CD4-positive, CD25-positive, alpha-beta regulatory T cell (primary cell): ENCODE measurements at regions not wholly inside any gene's neighbourhood (a gene's known extent, or its start where the extent isn't known, plus 50 kb on each side); places are given as distances from the start of the nearest gene placed in this dataset.
"Not testable (repeated sequence)": the region's sequence is repeated elsewhere in the genome, so short reads cannot be mapped to it uniquely, and the experiment has no call there.

Source experiments
- ATAC-seq, 2 donors: fragments of 150-1000 bp; cut with Tn5 transposase; one replicate each; pipeline ENCODE4 v1.10.0; 2021; ENCODE audit warnings: low read depth in 2 of 2, moderate number of reproducible peaks in 2 of 2, moderate library complexity in 1 of 2
- DNase-seq, 3 donors: peaks; one replicate each; pipeline versions ENCODE4 v3.0.0 to v3.0.0-alpha.2; 2012 to 2022; ENCODE audit warnings: mixed read lengths in 1 of 3
- H3K27ac ChIP-seq: one replicate; pipeline ENCODE4 v1.7.0; 2013; ENCODE audit warnings: mild to moderate bottlenecking, low read length; ENCODE audit not compliant: insufficient read depth, poor library complexity, severe bottlenecking
- H3K27me3 ChIP-seq: one replicate; pipeline ENCODE4 v1.7.0; 2013; ENCODE audit warnings: low read length; ENCODE audit not compliant: control insufficient read depth, insufficient read depth
- H3K36me3 ChIP-seq: one replicate; pipeline ENCODE4 v1.7.0; 2013; ENCODE audit warnings: mild to moderate bottlenecking, low read length, moderate library complexity; ENCODE audit not compliant: control insufficient read depth, insufficient read depth
- H3K4me1 ChIP-seq: 2 replicates; pipeline ENCODE4 v1.7.0; 2013; ENCODE audit warnings: mild to moderate bottlenecking, low read length; ENCODE audit not compliant: insufficient read depth, control insufficient read depth, poor library complexity, severe bottlenecking
- H3K4me3 ChIP-seq: one replicate; pipeline ENCODE4 v1.7.0; 2013; ENCODE audit warnings: low read depth, mild to moderate bottlenecking, low read length, moderate library complexity
- H3K9me3 ChIP-seq, 2 experiments: 1 replicate in 1 of 2; 2 replicates in 1 of 2; pipeline ENCODE4 v1.7.0; 2013; ENCODE audit warnings: low read length in 2 of 2, mild to moderate bottlenecking in 1 of 2, moderate library complexity in 1 of 2; ENCODE audit not compliant: control insufficient read depth in 2 of 2
- H3K27ac Mint-ChIP-seq, 3 donors: one replicate each; pipeline ENCODE4 v1.8.0; 2020 to 2022; ENCODE audit warnings: mild to moderate bottlenecking in 3 of 3, mixed read lengths in 3 of 3, moderate library complexity in 2 of 3
- H3K27me3 Mint-ChIP-seq: one replicate; pipeline ENCODE4 v1.8.0; 2022; ENCODE audit warnings: mild to moderate bottlenecking, mixed read lengths
- H3K36me3 Mint-ChIP-seq: one replicate; pipeline ENCODE4 v1.8.0; 2020; ENCODE audit warnings: mixed read lengths
- H3K4me1 Mint-ChIP-seq, 4 donors: one replicate each; pipeline ENCODE4 v1.8.0; 2020 to 2022; ENCODE audit warnings: mixed read lengths in 4 of 4, mild to moderate bottlenecking in 1 of 4
- H3K4me3 Mint-ChIP-seq, 4 donors: one replicate each; pipeline ENCODE4 v1.8.0; 2020 to 2022; ENCODE audit warnings: mild to moderate bottlenecking in 4 of 4, mixed read lengths in 4 of 4, moderate library complexity in 3 of 4
- H3K9me3 Mint-ChIP-seq, 7 donors: one replicate each; pipeline ENCODE4 v1.8.0; 2020 to 2022; ENCODE audit warnings: mixed read lengths in 7 of 7, mild to moderate bottlenecking in 3 of 7, moderate library complexity in 2 of 7

- not testable (repeated sequence) for ATAC-seq, H3K4me1 Mint-ChIP-seq, H3K36me3 ChIP-seq, H3K9me3 ChIP-seq, H3K4me3 ChIP-seq, H3K27me3 Mint-ChIP-seq, H3K4me1 ChIP-seq, H3K36me3 Mint-ChIP-seq, DNase-seq, H3K27ac Mint-ChIP-seq, H3K27me3 ChIP-seq, H3K4me3 Mint-ChIP-seq, H3K9me3 Mint-ChIP-seq, H3K27ac ChIP-seq
Measured at GRCh38 chr4:72632253-72632652, 63.2 kb upstream of the ADAMTS3 start.

- Mint-ChIP-seq H3K4me1 (no peaks in the 10 kb centered on the region), H3K27me3 (no peaks in the 10 kb centered on the region), H3K9me3 (peaks cover 0 to 5% (median 0%) of the 10 kb centered on the region in 7 donors), H3K27ac (no peak overlapping the region), H3K36me3 (no peaks in the 10 kb centered on the region), H3K4me3 (no peak overlapping the region)
- H3K4me1 ChIP-seq, result no peaks in the 10 kb centered on the region
- no peak for DNase-seq
- no peak for ATAC-seq
- H3K27me3 ChIP-seq, result no peaks in the 10 kb centered on the region
- no peaks in the 10 kb centered on the region for H3K36me3 ChIP-seq
- no peak overlapping the region for H3K27ac ChIP-seq
- no peak overlapping the region for H3K4me3 ChIP-seq
- H3K9me3 ChIP-seq, result no peaks in the 10 kb centered on the region
Measured at GRCh38 chr4:72631296-72631695, 62.3 kb upstream of the ADAMTS3 start.

GRCh38 chr4:72629540-72629939, 60.5 kb upstream of the ADAMTS3 start:
- Mint-ChIP-seq H3K27me3 (no peaks in the 10 kb centered on the region), H3K36me3 (no peaks in the 10 kb centered on the region), H3K4me3 (no peak overlapping the region), H3K27ac (no peak overlapping the region), H3K4me1 (no peaks in the 10 kb centered on the region), H3K9me3 (peaks cover 0 to 5% (median 0%) of the 10 kb centered on the region in 7 donors)
- Histone ChIP-seq H3K4me3 (no peak overlapping the region), H3K9me3 (no peaks in the 10 kb centered on the region), H3K4me1 (no peaks in the 10 kb centered on the region), H3K36me3 (no peaks in the 10 kb centered on the region), H3K27ac (no peak overlapping the region), H3K27me3 (no peaks in the 10 kb centered on the region)
- DNase-seq (no peak), ATAC-seq (no peak)

GRCh38 chr4:72627723-72628122, 58.7 kb upstream of the ADAMTS3 start:
- Histone ChIP-seq H3K4me1 (no peaks in the 10 kb centered on the region), H3K27ac (no peak overlapping the region), H3K27me3 (no peaks in the 10 kb centered on the region), H3K9me3 (no peaks in the 10 kb centered on the region), H3K4me3 (no peak overlapping the region), H3K36me3 (no peaks in the 10 kb centered on the region)
- DNase-seq (no peak), ATAC-seq (no peak)
- Mint-ChIP-seq H3K36me3 (no peaks in the 10 kb centered on the region), H3K4me3 (no peak overlapping the region), H3K4me1 (no peaks in the 10 kb centered on the region), H3K9me3 (peaks cover 0 to 3% (median 0%) of the 10 kb centered on the region in 7 donors), H3K27me3 (no peaks in the 10 kb centered on the region), H3K27ac (no peak overlapping the region)
